ENCODE measurements at regions not wholly inside any gene's neighbourhood (a gene's known extent, or its start where the extent isn't known, plus 50 kb on each side); places are given as distances from the start of the nearest gene placed in this dataset.

- Histone ChIP-seq H3K36me3 (no peaks in the 10 kb centered on the region), H3K4me3 (no peak overlapping the region), H3K4me1 (no peaks in the 10 kb centered on the region), H3K9me3 (no peaks in the 10 kb centered on the region), H3K27me3 (no peaks in the 10 kb centered on the region), H3K27ac (no peak overlapping the region)
- 80% methylated on average over 4 of the region's 4 CpGs for WGBS
- DNase-seq (ENCODE audit: low spot score in 2 of 2), result no peak
- TF ChIP-seq CTCF (IDR thresholded peaks at IDR 0.05), result no peak
- TF ChIP-seq POLR2A (IDR thresholded peaks at IDR 0.05), result no peak
- TF ChIP-seq POLR2AphosphoS5 (IDR thresholded peaks at IDR 0.05), result no peak
- no peak for TF ChIP-seq EP300 (IDR thresholded peaks at IDR 0.05)
Observed at GRCh38 chr5:8505196-8505595, 636.2 kb downstream of the MTRR start.

- DNase-seq (ENCODE audit: low spot score in 2 of 2), result no peak
- Histone ChIP-seq H3K9me3 (no peaks in the 10 kb centered on the region), H3K36me3 (no peaks in the 10 kb centered on the region), H3K27me3 (no peaks in the 10 kb centered on the region), H3K4me1 (no peaks in the 10 kb centered on the region), H3K27ac (no peak overlapping the region), H3K4me3 (no peak overlapping the region)
- TF ChIP-seq CTCF (IDR thresholded peaks at IDR 0.05) (no peak), EP300 (IDR thresholded peaks at IDR 0.05) (no peak), POLR2A (IDR thresholded peaks at IDR 0.05) (no peak), POLR2AphosphoS5 (IDR thresholded peaks at IDR 0.05) (no peak)
Observed at GRCh38 chr5:8508231-8508630, 639.3 kb downstream of the MTRR start.

- WGBS, result 83% methylated on average over 4 of the region's 4 CpGs
- H3K4me3 ChIP-seq, result no peak overlapping the region
- no peaks in the 10 kb centered on the region for H3K4me1 ChIP-seq
- no peaks in the 10 kb centered on the region for H3K36me3 ChIP-seq
- TF ChIP-seq CTCF (IDR thresholded peaks at IDR 0.05), result no peak
- no peaks in the 10 kb centered on the region for H3K27me3 ChIP-seq
- no peaks in the 10 kb centered on the region for H3K9me3 ChIP-seq
- DNase-seq (ENCODE audit: low spot score in 2 of 2), result no peak
- H3K27ac ChIP-seq, result no peak overlapping the region
Observed at GRCh38 chr5:8516356-8516755, 647.4 kb downstream of the MTRR start.

GRCh38 chr5:8517456-8517855 is 648.5 kb downstream of the MTRR start:
- H3K36me3 ChIP-seq, result no peaks in the 10 kb centered on the region
- H3K9me3 ChIP-seq, result no peaks in the 10 kb centered on the region
- no peaks in the 10 kb centered on the region for H3K27me3 ChIP-seq
- 75% methylated on average over 6 of the region's 6 CpGs for WGBS
- no peak for DNase-seq (ENCODE audit: low spot score in 2 of 2)
- H3K4me1 ChIP-seq, result no peaks in the 10 kb centered on the region
- TF ChIP-seq CTCF (IDR thresholded peaks at IDR 0.05) (no peak), POLR2A (IDR thresholded peaks at IDR 0.05) (no peak), POLR2AphosphoS5 (IDR thresholded peaks at IDR 0.05) (no peak), EP300 (IDR thresholded peaks at IDR 0.05) (no peak)
- H3K4me3 ChIP-seq, result no peak overlapping the region
- no peak overlapping the region for H3K27ac ChIP-seq

- no peak overlapping the region for H3K27ac ChIP-seq
- no peaks in the 10 kb centered on the region for H3K9me3 ChIP-seq
- no peak overlapping the region for H3K4me3 ChIP-seq
- H3K36me3 ChIP-seq, result no peaks in the 10 kb centered on the region
- H3K27me3 ChIP-seq, result no peaks in the 10 kb centered on the region
- DNase-seq (ENCODE audit: low spot score in 2 of 2), result no peak
- H3K4me1 ChIP-seq, result no peaks in the 10 kb centered on the region
- no peak for TF ChIP-seq POLR2AphosphoS5 (IDR thresholded peaks at IDR 0.05)
- no peak for TF ChIP-seq POLR2A (IDR thresholded peaks at IDR 0.05)
- TF ChIP-seq EP300 (IDR thresholded peaks at IDR 0.05), result no peak
- no peak for TF ChIP-seq CTCF (IDR thresholded peaks at IDR 0.05)
- WGBS, result 66% methylated on average over 3 of the region's 3 CpGs
Observed at GRCh38 chr5:8520917-8521316, 652.0 kb downstream of the MTRR start.
